Psoas muscle (tissue), 7 donors: ENCODE measurements at regions not wholly inside any gene's neighbourhood (a gene's known extent, or its start where the extent isn't known, plus 50 kb on each side); places are given as distances from the start of the nearest gene placed in this dataset.
A peak's percentile ranks its signal among the peaks of the same experiment; 100 is the strongest.

Source experiments
- ATAC-seq, 4 donors: fragments of 200-7000 bp; cut with Tn5 transposase; one replicate each; pipeline ENCODE4 v1.9.1; 2020; ENCODE audit warnings: moderate library complexity in 3 of 4, mild to moderate bottlenecking in 2 of 4
- DNase-seq, 2 donors: peaks; one replicate each; pipeline ENCODE4 v3.0.0-alpha.2; 2020
- H3K27ac ChIP-seq: fragments of 200-600 bp; one replicate; pipeline ENCODE4 v1.8.0; 2022
- H3K27me3 ChIP-seq, 3 donors: fragments of 200-600 bp in 1 of 3; one replicate each; pipeline versions ENCODE4 v1.6.1 to v1.8.0; 2013 to 2022; ENCODE audit warnings: low read length in 2 of 3, mild to moderate bottlenecking in 2 of 3, moderate library complexity in 1 of 3; ENCODE audit not compliant: insufficient read depth in 3 of 3
- H3K36me3 ChIP-seq, 2 donors: fragments of 200-600 bp in 1 of 2; one replicate each; pipeline versions ENCODE4 v1.6.1 to v1.8.0; 2013 to 2022; ENCODE audit warnings: low read depth in 1 of 2, mild to moderate bottlenecking in 1 of 2, moderate library complexity in 1 of 2; ENCODE audit not compliant: insufficient read depth in 1 of 2
- H3K4me1 ChIP-seq: fragments of 200-600 bp; one replicate; pipeline ENCODE4 v1.8.0; 2022
- H3K4me3 ChIP-seq: fragments of 200-600 bp; one replicate; pipeline ENCODE4 v1.8.0; 2022; ENCODE audit warnings: mild to moderate bottlenecking
- H3K9me3 ChIP-seq: fragments of 200-600 bp; one replicate; pipeline ENCODE4 v1.8.0; 2022
- WGBS, 3 donors: extraction: QIAGEN DNeasy Blood & Tissue Kit; methylation state at CpG; one replicate each; pipeline versions ENCODE4 v1.1.6 to v1.1.7; 2013; 5-methylcytosine and 5-hydroxymethylcytosine counted together
- intact Hi-C, 2 donors: fragments of 100-400 bp; cut with DNase I; formaldehyde crosslinking; loops; one replicate each; pipeline versions ENCODE4 v1.11.0 to v1.14.2; 2022
- TF ChIP-seq, protein P1 (sequence below): fragments of 200-600 bp; IDR thresholded peaks from one replicate; pipeline ENCODE4 v1.8.0; 2022; ENCODE audit warnings: antibody characterized with exemption
- donor health status: healthy with polysubstance abuse.
- donor health status: DM: no; HTN: no; CAD: no; lungs with moderate emphysema.
- donor health status: Bipolar disorder and iron deficiency.
- donor health status: healthy.
- donor health status: DM: yes; HTN: yes; CAD: no.
- donor health status: DM: no; HTN: no; CAD: no.
- donor health status: DM: yes; HTN: yes; CAD: no.

DNA sequence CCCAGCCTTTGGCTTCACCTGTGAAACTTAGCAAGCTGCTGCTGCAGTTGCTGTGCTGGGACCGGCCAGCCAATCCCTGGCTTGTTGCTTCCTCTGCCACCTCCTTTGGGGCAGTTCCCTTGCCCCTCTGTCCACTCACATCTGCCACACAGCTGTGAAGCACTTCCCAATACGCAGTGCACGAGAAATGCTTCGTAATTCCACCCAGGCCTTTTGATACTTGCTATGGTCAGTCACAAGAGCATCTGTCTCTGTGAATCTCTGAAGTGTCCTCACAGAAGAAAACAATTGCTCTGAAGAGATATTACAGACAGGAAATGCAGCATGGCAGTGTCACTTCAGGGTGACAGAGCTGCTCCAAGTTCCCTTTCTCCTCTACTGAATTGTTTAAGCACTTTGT lies 208.5 kb downstream of the PTEN start:
- Histone ChIP-seq H3K9me3 (no peaks in the 10 kb centered on the region), H3K4me1 (no peaks in the 10 kb centered on the region), H3K4me3 (no peak overlapping the region), H3K27ac (no peak overlapping the region), H3K27me3 (no peaks in the 10 kb centered on the region), H3K36me3 (no peaks in the 10 kb centered on the region)
- 48 to 59% (median 53%) methylated on average over 4 of the region's 4 CpGs for WGBS, 3 donors
- DNase-seq, result no peak
- ATAC-seq, result no peak
- intact Hi-C loops, result no loop called here
- TF ChIP-seq, protein P1, sequence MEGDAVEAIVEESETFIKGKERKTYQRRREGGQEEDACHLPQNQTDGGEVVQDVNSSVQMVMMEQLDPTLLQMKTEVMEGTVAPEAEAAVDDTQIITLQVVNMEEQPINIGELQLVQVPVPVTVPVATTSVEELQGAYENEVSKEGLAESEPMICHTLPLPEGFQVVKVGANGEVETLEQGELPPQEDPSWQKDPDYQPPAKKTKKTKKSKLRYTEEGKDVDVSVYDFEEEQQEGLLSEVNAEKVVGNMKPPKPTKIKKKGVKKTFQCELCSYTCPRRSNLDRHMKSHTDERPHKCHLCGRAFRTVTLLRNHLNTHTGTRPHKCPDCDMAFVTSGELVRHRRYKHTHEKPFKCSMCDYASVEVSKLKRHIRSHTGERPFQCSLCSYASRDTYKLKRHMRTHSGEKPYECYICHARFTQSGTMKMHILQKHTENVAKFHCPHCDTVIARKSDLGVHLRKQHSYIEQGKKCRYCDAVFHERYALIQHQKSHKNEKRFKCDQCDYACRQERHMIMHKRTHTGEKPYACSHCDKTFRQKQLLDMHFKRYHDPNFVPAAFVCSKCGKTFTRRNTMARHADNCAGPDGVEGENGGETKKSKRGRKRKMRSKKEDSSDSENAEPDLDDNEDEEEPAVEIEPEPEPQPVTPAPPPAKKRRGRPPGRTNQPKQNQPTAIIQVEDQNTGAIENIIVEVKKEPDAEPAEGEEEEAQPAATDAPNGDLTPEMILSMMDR, result no peak

- no peak for ATAC-seq
- Histone ChIP-seq H3K4me1 (no peaks in the 10 kb centered on the region), H3K4me3 (no peak overlapping the region), H3K9me3 (no peaks in the 10 kb centered on the region), H3K36me3 (no peaks in the 10 kb centered on the region), H3K27me3 (no peaks in the 10 kb centered on the region), H3K27ac (no peak overlapping the region)
- intact Hi-C loops, result no loop called here
- TF ChIP-seq, protein P1, result no peak
- WGBS, 3 donors, result 32 to 50% (median 35%) methylated on average over 4 of the region's 4 CpGs
- DNase-seq, result no peak
These were observed 210.3 kb downstream of the PTEN start for GRCh38 chr10:88073682-88074081.

DNA sequence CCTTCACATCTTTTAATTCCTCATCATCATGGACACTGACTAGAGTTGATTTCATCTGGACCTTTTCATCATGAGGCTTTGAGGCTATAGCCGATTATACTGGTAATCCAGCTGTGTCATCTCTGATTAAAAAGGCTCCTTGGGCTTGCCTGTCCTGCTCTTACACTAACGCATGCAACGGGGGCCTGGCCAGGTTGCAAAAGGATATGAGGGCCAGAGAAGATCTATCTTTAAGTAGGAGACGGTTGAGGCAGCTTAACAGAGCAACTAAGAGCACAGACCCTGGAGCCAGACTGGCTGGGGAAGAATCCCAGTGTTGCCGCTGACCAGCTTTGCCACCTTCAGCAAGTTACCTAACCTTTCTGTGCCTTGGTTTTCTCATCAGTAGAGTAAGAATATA lies 211.5 kb downstream of the PTEN start:
- Histone ChIP-seq H3K27me3 (no peaks in the 10 kb centered on the region), H3K4me3 (no peak overlapping the region), H3K9me3 (no peaks in the 10 kb centered on the region), H3K4me1 (peaks cover 5% of the 10 kb centered on the region), H3K36me3 (no peaks in the 10 kb centered on the region), H3K27ac (no peak overlapping the region)
- ATAC-seq, result no peak
- intact Hi-C loops, result loop anchor here in 1 of 2 donors (5.0 kb wide), 1 partner anchor 33 kb away; no protein-coding TSS in a partner anchor
- DNase-seq, result no peak
- WGBS, 3 donors, result 74 to 89% (median 75%) methylated on average over 5 of the region's 5 CpGs
- TF ChIP-seq, protein P1, result no peak

- peak overlapping the region; percentile 19 for H3K27ac ChIP-seq
- ATAC-seq, result peak in 3 of 4 donors; percentile 55 to 80 (median 63)
- 40 to 60% (median 54%) methylated on average over 10 of the region's 10 CpGs for WGBS, 3 donors
- H3K4me3 ChIP-seq, result peak overlapping the region; percentile 26
- TF ChIP-seq, protein P1, result no peak
- intact Hi-C loops, result loop anchor here in 1 of 2 donors (5.0 kb wide), 1 partner anchor 34 kb away; no protein-coding TSS in a partner anchor
- H3K36me3 ChIP-seq, result no peaks in the 10 kb centered on the region
- no peak for DNase-seq
- H3K9me3 ChIP-seq, result no peaks in the 10 kb centered on the region
- no peaks in the 10 kb centered on the region for H3K27me3 ChIP-seq
- peaks cover 9% of the 10 kb centered on the region for H3K4me1 ChIP-seq
These were observed 212.8 kb downstream of the PTEN start for GRCh38 chr10:88076027-88076880.
